ENCODE measurements at regions not wholly inside any gene's neighbourhood (a gene's known extent, or its start where the extent isn't known, plus 50 kb on each side); places are given as distances from the start of the nearest gene placed in this dataset.

DNA sequence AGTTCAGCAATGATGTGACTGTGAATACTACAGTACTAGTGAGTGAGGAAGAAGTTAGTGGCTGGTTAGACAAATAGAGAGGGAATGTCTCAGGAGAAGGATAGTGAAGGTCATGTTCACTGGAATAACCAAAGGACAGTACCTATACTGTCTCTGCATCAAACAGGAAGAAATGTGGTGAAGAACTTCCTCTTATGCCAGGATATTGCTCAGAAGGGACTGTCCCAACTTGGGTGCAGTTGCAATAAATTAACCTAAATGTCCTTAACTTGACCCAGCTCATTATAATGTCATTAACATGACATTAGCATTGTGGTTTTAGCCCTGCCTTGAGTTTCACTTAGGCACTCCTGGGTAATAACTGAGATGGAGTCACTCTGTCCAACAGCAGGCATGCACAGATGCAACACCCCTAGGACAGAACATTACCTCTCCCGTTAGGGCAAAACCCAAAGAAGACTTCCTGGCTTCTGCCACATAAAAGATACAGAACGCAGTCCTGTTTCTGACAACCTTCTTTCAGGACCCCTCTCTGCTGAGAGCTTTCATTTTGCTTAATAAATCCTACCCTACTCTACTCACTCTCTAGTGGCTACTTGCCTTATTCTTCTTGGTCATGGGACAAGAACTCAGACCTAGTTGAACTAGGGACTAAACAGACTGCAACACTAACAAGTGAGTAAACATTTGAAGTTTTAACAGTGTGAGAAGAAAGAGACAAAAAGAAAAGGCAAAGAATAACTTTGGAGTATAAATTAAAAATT, 1591.6 kb upstream of the MIR17HG start:
- H3K27me3 Mint-ChIP-seq: no peaks in the 10 kb centered on the region
- H3K4me3 Mint-ChIP-seq: no peak overlapping the region
- ATAC-seq: no peak
- peaks cover 0 to 20% (median 3%) of the 10 kb centered on the region in 9 donors for H3K9me3 Mint-ChIP-seq
- POLR2A ChIA-PET: no interaction called here
- DNase-seq: no peak
- no peak overlapping the region for H3K27ac Mint-ChIP-seq
- no peaks in the 10 kb centered on the region for H3K4me1 Mint-ChIP-seq
- H3K36me3 Mint-ChIP-seq: no peaks in the 10 kb centered on the region

- H3K27ac Mint-ChIP-seq: no peak overlapping the region
- no peaks in the 10 kb centered on the region for H3K27me3 Mint-ChIP-seq
- H3K4me3 Mint-ChIP-seq: no peak overlapping the region
- POLR2A ChIA-PET: no interaction called here
- H3K36me3 Mint-ChIP-seq: no peaks in the 10 kb centered on the region
- H3K9me3 Mint-ChIP-seq: peaks cover 2 to 23% (median 7%) of the 10 kb centered on the region in 9 donors
- ATAC-seq (no peak), DNase-seq (no peak)
- no peaks in the 10 kb centered on the region for H3K4me1 Mint-ChIP-seq
Observed at GRCh38 chr13:89763005-89763404, 1584.5 kb upstream of the MIR17HG start.

- H3K27me3 Mint-ChIP-seq: no peaks in the 10 kb centered on the region
- DNase-seq (no peak), ATAC-seq (no peak)
- peaks cover 0 to 4% (median 0%) of the 10 kb centered on the region in 3 donors for H3K36me3 Mint-ChIP-seq
- H3K4me3 Mint-ChIP-seq: no peak overlapping the region
- POLR2A ChIA-PET: no interaction called here
- no peak overlapping the region for H3K27ac Mint-ChIP-seq
- no peaks in the 10 kb centered on the region for H3K4me1 Mint-ChIP-seq
- peaks cover 0 to 15% (median 4%) of the 10 kb centered on the region in 9 donors for H3K9me3 Mint-ChIP-seq
Observed at GRCh38 chr13:89783221-89783755, 1564.2 kb upstream of the MIR17HG start.

GRCh38 chr13:89784161-89784809, 1563.2 kb upstream of the MIR17HG start:
- H3K9me3 Mint-ChIP-seq: peaks cover 0 to 15% (median 7%) of the 10 kb centered on the region in 9 donors
- no peaks in the 10 kb centered on the region for H3K4me1 Mint-ChIP-seq
- DNase-seq: no peak
- POLR2A ChIA-PET: no interaction called here
- peaks cover 0 to 1% (median 0%) of the 10 kb centered on the region in 5 donors for H3K27me3 Mint-ChIP-seq
- no peak for ATAC-seq
- H3K4me3 Mint-ChIP-seq: no peak overlapping the region
- peaks cover 0 to 4% (median 0%) of the 10 kb centered on the region in 3 donors for H3K36me3 Mint-ChIP-seq
- no peak overlapping the region for H3K27ac Mint-ChIP-seq

DNA sequence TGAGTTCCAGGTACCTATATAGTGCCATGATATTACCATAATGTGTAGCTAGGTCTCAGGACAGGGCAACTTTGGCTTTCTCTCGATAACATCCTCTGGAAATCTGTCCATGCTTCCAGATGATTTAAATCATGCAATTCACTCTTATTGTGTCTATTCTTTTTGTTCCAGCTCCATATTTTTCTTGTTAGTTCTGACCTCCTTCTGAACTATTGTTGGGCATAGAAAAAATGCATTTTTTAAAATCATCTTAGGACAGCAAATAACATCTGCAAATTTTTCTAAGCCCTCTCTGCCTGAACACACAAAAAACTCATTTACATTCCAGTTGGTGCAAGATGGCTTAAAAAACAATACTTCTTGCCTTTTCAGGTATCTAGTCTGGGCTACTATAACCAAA, 1561.0 kb upstream of the MIR17HG start:
- POLR2A ChIA-PET: no interaction called here
- ATAC-seq (no peak), DNase-seq (no peak)
- Mint-ChIP-seq H3K27me3 (peaks cover 0 to 1% (median 0%) of the 10 kb centered on the region in 5 donors), H3K9me3 (peaks cover 0 to 8% (median 3%) of the 10 kb centered on the region in 9 donors), H3K4me1 (no peaks in the 10 kb centered on the region), H3K36me3 (no peaks in the 10 kb centered on the region), H3K4me3 (no peak overlapping the region), H3K27ac (no peak overlapping the region)

GRCh38 chr13:89790696-89791095, 1556.8 kb upstream of the MIR17HG start:
- POLR2A ChIA-PET: no interaction called here
- Mint-ChIP-seq H3K4me1 (no peaks in the 10 kb centered on the region), H3K27ac (no peak overlapping the region), H3K36me3 (no peaks in the 10 kb centered on the region), H3K4me3 (no peak overlapping the region), H3K9me3 (peaks cover 0 to 17% (median 9%) of the 10 kb centered on the region in 9 donors), H3K27me3 (peaks cover 0 to 1% (median 0%) of the 10 kb centered on the region in 5 donors)
- DNase-seq (no peak), ATAC-seq (no peak)

DNA sequence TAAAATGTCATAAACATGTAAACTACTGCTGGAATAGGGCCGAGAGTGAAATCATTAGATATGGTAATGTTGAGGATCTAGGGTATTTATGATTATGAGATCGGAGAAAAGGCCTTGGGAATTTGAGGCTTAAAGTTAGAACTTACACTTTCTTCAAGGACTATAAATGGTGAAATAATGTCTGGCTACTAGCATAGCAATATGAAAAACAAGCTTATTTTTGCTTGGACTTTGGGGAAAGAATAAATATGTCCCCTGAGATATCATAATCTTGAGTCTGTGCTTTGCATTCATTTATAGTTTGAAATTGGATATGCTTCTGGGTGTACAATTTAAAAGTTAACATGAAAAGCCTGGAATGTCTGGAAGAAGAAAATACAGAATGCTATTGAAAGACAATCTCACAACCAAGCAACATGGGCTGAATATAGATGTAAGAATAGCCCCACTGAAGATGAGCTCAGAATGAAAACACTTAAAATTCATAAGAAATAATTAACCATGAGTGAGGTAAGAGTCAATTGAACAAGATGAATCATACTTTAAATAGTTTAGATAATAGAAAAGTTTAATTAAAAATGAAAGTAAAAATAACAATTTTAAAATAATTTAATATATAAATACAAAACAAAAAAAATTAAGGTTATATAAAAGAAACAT, 1555.4 kb upstream of the MIR17HG start:
- no peaks in the 10 kb centered on the region for H3K4me1 Mint-ChIP-seq
- peaks cover 0 to 28% (median 12%) of the 10 kb centered on the region in 9 donors for H3K9me3 Mint-ChIP-seq
- DNase-seq (no peak), ATAC-seq (no peak)
- no peak overlapping the region for H3K4me3 Mint-ChIP-seq
- H3K27me3 Mint-ChIP-seq: peaks cover 0 to 1% (median 0%) of the 10 kb centered on the region in 5 donors
- no peaks in the 10 kb centered on the region for H3K36me3 Mint-ChIP-seq
- no peak overlapping the region for H3K27ac Mint-ChIP-seq
- POLR2A ChIA-PET: no interaction called here

- Mint-ChIP-seq H3K36me3 (no peaks in the 10 kb centered on the region), H3K4me3 (no peak overlapping the region), H3K9me3 (peaks cover 7 to 35% (median 13%) of the 10 kb centered on the region in 9 donors), H3K27ac (no peak overlapping the region), H3K27me3 (no peaks in the 10 kb centered on the region), H3K4me1 (no peaks in the 10 kb centered on the region)
- no peak for ATAC-seq
- no peak for DNase-seq
- POLR2A ChIA-PET: no interaction called here
Observed at GRCh38 chr13:89796196-89796595, 1551.3 kb upstream of the MIR17HG start.

- Mint-ChIP-seq H3K4me1 (no peaks in the 10 kb centered on the region), H3K27me3 (no peaks in the 10 kb centered on the region)
Observed at GRCh38 chr13:89803839-89804238, 1543.6 kb upstream of the MIR17HG start.

GRCh38 chr13:89806594-89806993, 1540.9 kb upstream of the MIR17HG start:
- DNase-seq (no peak), ATAC-seq (no peak)
- POLR2A ChIA-PET: no interaction called here
- Mint-ChIP-seq H3K4me3 (no peak overlapping the region), H3K36me3 (no peaks in the 10 kb centered on the region), H3K9me3 (peaks cover 0 to 29% (median 7%) of the 10 kb centered on the region in 9 donors), H3K27ac (no peak overlapping the region), H3K27me3 (no peaks in the 10 kb centered on the region), H3K4me1 (no peaks in the 10 kb centered on the region)

More at GRCh38 chr13:89803839-89804238, 1543.6 kb upstream of the MIR17HG start:
- no peaks in the 10 kb centered on the region for H3K36me3 Mint-ChIP-seq
- H3K9me3 Mint-ChIP-seq: peaks cover 0 to 38% (median 7%) of the 10 kb centered on the region in 9 donors
- H3K4me3 Mint-ChIP-seq: no peak overlapping the region
- DNase-seq (no peak), ATAC-seq (no peak)
- no peak overlapping the region for H3K27ac Mint-ChIP-seq
- POLR2A ChIA-PET: no interaction called here

DNA sequence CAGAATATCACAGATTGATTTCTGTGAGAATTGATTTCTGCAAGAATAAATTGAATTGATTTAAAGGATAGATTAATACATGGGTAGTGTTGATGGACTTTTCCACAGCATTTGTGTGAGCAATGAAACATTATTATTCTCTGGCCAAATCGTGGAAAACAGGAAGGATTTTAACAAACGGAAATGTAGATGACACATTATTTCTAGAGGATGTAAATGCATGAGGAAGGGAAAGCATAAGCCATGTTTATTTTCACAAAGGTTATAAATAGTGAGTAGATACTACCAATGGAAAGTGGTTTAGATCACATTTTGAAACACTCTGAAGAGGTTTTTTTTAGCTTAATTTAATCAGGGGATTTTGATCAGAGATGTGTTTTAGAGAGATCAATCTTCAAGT, 1534.6 kb upstream of the MIR17HG start:
- POLR2A ChIA-PET: no interaction called here
- no peaks in the 10 kb centered on the region for H3K27me3 Mint-ChIP-seq

GRCh38 chr13:89816404-89816803, 1531.1 kb upstream of the MIR17HG start:
- Mint-ChIP-seq H3K9me3 (peaks cover 5 to 38% (median 16%) of the 10 kb centered on the region in 9 donors), H3K4me1 (no peaks in the 10 kb centered on the region), H3K27ac (no peak overlapping the region), H3K4me3 (no peak overlapping the region), H3K36me3 (peaks cover 0 to 8% (median 0%) of the 10 kb centered on the region in 3 donors), H3K27me3 (no peaks in the 10 kb centered on the region)
- ATAC-seq (no peak), DNase-seq (no peak)
- POLR2A ChIA-PET: no interaction called here

More for the DNA sequence above, 1534.6 kb upstream of the MIR17HG start:
- ATAC-seq (no peak), DNase-seq (no peak)
- Mint-ChIP-seq H3K4me3 (no peak overlapping the region), H3K9me3 (peaks cover 5 to 33% (median 15%) of the 10 kb centered on the region in 9 donors), H3K4me1 (no peaks in the 10 kb centered on the region), H3K36me3 (peaks cover 0 to 8% (median 0%) of the 10 kb centered on the region in 3 donors), H3K27ac (no peak overlapping the region)

DNA sequence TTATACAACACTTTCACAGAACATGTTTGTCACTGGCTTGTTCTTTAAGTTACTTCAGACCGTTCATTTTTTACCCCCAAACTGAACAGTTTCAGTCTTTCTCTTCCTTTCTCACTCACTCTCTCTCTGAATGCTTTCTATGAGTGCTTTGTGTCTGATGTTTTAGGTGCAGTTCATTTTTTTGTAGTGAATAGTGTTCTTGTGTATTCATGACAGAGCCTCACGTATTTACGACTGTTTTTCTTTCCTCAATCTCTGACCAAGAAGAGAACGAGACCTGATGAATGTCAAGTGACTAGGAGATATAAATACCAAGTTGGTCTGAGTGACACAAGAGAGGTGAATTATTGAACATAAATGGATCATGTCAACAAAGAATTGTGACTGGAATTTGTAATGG, 1525.0 kb upstream of the MIR17HG start:
- POLR2A ChIA-PET: no interaction called here
- Mint-ChIP-seq H3K27ac (no peak overlapping the region), H3K27me3 (no peaks in the 10 kb centered on the region), H3K4me1 (no peaks in the 10 kb centered on the region), H3K9me3 (peaks cover 0 to 15% (median 5%) of the 10 kb centered on the region in 9 donors), H3K4me3 (no peak overlapping the region), H3K36me3 (peaks cover 0 to 4% (median 0%) of the 10 kb centered on the region in 3 donors)
- ATAC-seq: no peak
- no peak for DNase-seq

Measured in naive thymus-derived CD8-positive, alpha-beta T cell (primary cell).